NCI-H1694 treated with DMSO at 0.1 percent for 48 hours (cell line): ENCODE measurements at regions not wholly inside any gene's neighbourhood (a gene's known extent, or its start where the extent isn't known, plus 50 kb on each side); places are given as distances from the start of the nearest gene placed in this dataset.
"Not testable (repeated sequence)": the region's sequence is repeated elsewhere in the genome, so short reads cannot be mapped to it uniquely, and the experiment has no call there.

Experiments
- DNase-seq: peaks from one replicate; lab custom pipeline; 2025; lab: John Stamatoyannopoulos, UW

DNA sequence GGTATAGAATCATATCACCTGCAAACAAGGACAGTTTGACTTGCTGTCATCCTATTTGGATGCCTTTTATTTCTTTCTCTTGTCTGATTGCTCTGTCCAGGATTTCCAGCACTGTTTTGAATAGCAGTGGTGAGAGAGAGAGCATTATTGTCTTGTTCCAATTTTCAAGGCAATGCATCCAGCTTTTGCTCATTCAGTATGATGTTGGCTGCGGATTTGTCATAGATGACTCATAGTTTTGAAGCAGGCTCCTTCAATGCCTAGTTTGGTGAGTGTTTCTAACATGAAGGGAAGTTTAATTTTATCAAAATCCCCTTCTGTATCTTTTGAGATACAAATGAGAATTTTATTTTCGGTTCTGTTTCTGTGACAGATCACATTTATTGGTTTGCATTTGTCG is 518.9 kb downstream of the PCDH11X start:
- not testable (repeated sequence) for DNase-seq

DNA sequence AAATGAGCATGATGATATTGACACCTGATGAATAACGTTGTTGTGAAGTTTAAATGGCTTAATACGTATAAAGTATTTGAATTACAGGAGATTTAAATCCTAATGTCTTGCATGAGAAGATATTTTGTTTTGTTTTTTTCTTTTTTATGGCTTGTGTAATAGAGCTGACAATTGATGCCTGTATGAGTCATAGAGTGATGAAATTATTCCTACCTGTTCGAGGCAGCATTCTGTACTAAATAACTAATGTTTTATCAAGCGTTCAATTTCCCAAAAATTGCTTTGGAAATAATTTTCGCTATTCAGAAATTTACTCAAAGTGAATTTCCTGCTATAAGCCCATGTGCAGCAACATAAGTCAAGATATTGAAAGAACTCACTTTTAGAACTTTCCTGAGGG is 554.0 kb downstream of the PCDH11X start:
- not testable (repeated sequence) for DNase-seq

DNA sequence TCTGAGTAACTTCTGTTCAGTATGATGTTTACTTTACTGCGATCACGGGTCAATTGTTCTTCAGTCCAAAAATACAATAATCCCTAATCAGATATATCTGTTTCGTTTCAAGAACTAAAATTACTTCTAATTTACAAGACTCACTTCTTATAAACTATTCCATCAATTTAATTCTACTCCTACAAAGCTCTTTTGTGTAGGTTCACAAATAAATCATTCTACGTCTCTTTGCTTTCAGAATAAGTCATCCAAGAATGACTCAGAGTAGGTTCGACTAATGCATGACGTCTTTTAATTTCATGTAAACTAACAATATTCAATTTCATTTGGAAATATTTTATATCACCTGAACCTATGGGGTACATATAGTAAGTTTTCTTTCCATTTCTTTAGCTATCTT is 571.9 kb downstream of the PCDH11X start:
- not testable (repeated sequence) for DNase-seq

DNA sequence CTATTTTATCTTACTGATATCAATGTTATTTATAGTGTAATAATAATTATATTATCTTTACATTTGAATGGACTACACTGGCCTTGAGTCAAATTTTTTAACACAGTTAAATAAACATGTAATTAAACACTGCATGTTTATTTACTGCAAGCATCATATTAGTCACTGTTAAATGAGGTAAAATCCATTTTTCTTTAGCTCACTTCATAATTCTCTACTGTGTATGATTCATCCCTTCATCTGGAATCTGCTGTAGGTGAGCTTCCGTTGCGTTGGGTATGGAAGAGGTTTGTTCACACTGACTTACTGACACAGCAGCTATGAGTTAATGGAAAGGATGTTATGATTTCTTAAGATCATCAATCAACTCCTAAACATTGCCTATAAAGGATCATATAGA is 572.3 kb downstream of the PCDH11X start:
- DNase-seq: no peak
